Fibroblast of the aortic adventitia (primary cell): ENCODE measurements at regions not wholly inside any gene's neighbourhood (a gene's known extent, or its start where the extent isn't known, plus 50 kb on each side); places are given as distances from the start of the nearest gene placed in this dataset.

Experiments
- DNase-seq: peaks from one replicate; pipeline ENCODE4 v3.0.0-alpha.2; 2010; ENCODE audit warnings: low read depth
- H3K4me3 ChIP-seq: 2 replicates; pipeline ENCODE4 v1.5.1; 2011; ENCODE audit warnings: low read depth, mild to moderate bottlenecking, control low read depth, low read length, moderate library complexity
- CTCF ChIP-seq: IDR thresholded peaks from 2 replicates; pipeline ENCODE4 v1.5.1; 2011; ENCODE audit warnings: mild to moderate bottlenecking, low read length, control low read depth, inconsistent platforms; ENCODE audit not compliant: insufficient read depth

- no peak for DNase-seq
- no peak overlapping the region for H3K4me3 ChIP-seq
- TF ChIP-seq CTCF: no peak
These were observed 82.6 kb upstream of the PREP start for GRCh38 chr6:105485456-105485855.

- DNase-seq: peak; percentile 73
- TF ChIP-seq CTCF: peak; percentile 90
- no peak overlapping the region for H3K4me3 ChIP-seq
These were observed 81.6 kb upstream of the PREP start for GRCh38 chr6:105484238-105485161.

- H3K4me3 ChIP-seq: peak overlapping the region; percentile 19
- no peak for TF ChIP-seq CTCF
- DNase-seq: peak; percentile 73
These were observed 80.6 kb upstream of the PREP start for GRCh38 chr6:105483492-105483891.

GRCh38 chr6:105482921-105483320, 80.0 kb upstream of the PREP start:
- H3K4me3 ChIP-seq: no peak overlapping the region
- no peak for TF ChIP-seq CTCF
- DNase-seq: no peak

- H3K4me3 ChIP-seq: no peak overlapping the region
- peak; percentile 66 for DNase-seq
- no peak for TF ChIP-seq CTCF
These were observed 79.5 kb upstream of the PREP start for GRCh38 chr6:105482227-105482844.

- TF ChIP-seq CTCF: no peak
- DNase-seq: no peak
- no peak overlapping the region for H3K4me3 ChIP-seq
These were observed 74.1 kb upstream of the PREP start for GRCh38 chr6:105476978-105477377.
